ENCODE measurements at regions not wholly inside any gene's neighbourhood (a gene's known extent, or its start where the extent isn't known, plus 50 kb on each side); places are given as distances from the start of the nearest gene placed in this dataset.

DNA sequence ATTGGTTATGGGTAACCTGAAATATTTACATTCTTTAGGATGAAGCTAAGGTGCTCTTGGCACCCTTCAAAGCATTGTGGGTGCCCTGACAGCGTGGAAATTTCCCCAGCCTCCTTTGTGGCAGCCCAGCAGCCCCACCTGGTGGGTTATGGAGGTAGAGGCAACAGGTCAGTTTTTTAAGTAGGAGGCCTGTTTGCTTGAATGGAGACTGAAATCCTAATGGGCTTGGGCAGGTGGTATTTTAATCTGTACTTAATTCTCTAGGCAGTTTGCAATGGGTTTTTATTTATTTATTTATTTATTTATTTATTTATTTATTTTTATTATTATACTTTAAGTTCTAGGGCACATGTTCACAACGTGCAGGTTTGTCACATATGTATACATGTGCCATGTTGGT is 139.4 kb downstream of the EPC1 start:
- TF ChIP-seq, protein P1, sequence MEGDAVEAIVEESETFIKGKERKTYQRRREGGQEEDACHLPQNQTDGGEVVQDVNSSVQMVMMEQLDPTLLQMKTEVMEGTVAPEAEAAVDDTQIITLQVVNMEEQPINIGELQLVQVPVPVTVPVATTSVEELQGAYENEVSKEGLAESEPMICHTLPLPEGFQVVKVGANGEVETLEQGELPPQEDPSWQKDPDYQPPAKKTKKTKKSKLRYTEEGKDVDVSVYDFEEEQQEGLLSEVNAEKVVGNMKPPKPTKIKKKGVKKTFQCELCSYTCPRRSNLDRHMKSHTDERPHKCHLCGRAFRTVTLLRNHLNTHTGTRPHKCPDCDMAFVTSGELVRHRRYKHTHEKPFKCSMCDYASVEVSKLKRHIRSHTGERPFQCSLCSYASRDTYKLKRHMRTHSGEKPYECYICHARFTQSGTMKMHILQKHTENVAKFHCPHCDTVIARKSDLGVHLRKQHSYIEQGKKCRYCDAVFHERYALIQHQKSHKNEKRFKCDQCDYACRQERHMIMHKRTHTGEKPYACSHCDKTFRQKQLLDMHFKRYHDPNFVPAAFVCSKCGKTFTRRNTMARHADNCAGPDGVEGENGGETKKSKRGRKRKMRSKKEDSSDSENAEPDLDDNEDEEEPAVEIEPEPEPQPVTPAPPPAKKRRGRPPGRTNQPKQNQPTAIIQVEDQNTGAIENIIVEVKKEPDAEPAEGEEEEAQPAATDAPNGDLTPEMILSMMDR (IDR thresholded peaks at IDR 0.05; ENCODE audit: low read length) = peak; percentile 68
- TF ChIP-seq EZH2 (IDR thresholded peaks at IDR 0.05; ENCODE audit: borderline replicate concordance, low read length) = no peak

Data from OCI-LY1 (cell line).